ENCODE measurements at regions not wholly inside any gene's neighbourhood (a gene's known extent, or its start where the extent isn't known, plus 50 kb on each side); places are given as distances from the start of the nearest gene placed in this dataset.

- Histone ChIP-seq H3K9me3 (replicated peaks; ENCODE audit: control insufficient read depth, insufficient read depth, low read length) (no peaks in the 10 kb centered on the region), H2AFZ (ENCODE audit: low read depth, low read length) (no peak overlapping the region), H4K20me1 (replicated peaks; ENCODE audit: control insufficient read depth, extremely low read depth, insufficient read depth, low read length) (no peaks in the 10 kb centered on the region), H3K4me2 (ENCODE audit: insufficient read depth, low read length) (no peak overlapping the region), H3K36me3 (ENCODE audit: control insufficient read depth in 2 of 2, extremely low read depth in 1 of 2, insufficient read depth in 2 of 2, low read length in 2 of 2) (no peaks in the 10 kb centered on the region), H3K9ac (replicated peaks; ENCODE audit: extremely low read depth, insufficient read depth, low read length) (no peak overlapping the region), H3K27ac (ENCODE audit: insufficient read depth, low read depth, low read length) (no peak overlapping the region), H3K27me3 (ENCODE audit: control insufficient read depth in 2 of 2, insufficient read depth in 2 of 2, low read length in 2 of 2) (peaks cover 2 to 7% of the 10 kb centered on the region in 2 experiments), H3K4me3 (replicated peaks in 1 of 3; ENCODE audit: insufficient read depth in 1 of 3, low read depth in 1 of 3, low read length in 3 of 3) (no peak overlapping the region), H3K79me2 (ENCODE audit: control insufficient read depth, insufficient read depth, low read length) (no peaks in the 10 kb centered on the region), H3K9me1 (replicated peaks; ENCODE audit: control insufficient read depth, extremely low read depth, insufficient read depth, low read length) (no peaks in the 10 kb centered on the region), H3K4me1 (ENCODE audit: control insufficient read depth, extremely low read depth, insufficient read depth, low read length) (no peaks in the 10 kb centered on the region)
- intact Hi-C loops (cut with micrococcal nuclease): no loop called here
- DNase-seq (ENCODE audit: low read depth, low spot score) (no peak), FAIRE-seq (no peak)
- TF ChIP-seq CTCF (IDR thresholded peaks at IDR 0.05; ENCODE audit: extremely low read depth in 1 of 2, insufficient read depth in 1 of 2, low read depth in 1 of 2, low read length in 2 of 2) (no peak), FOS (IDR thresholded peaks at IDR 0.05; ENCODE audit: borderline replicate concordance, insufficient read depth, low read length) (no peak), MAX (IDR thresholded peaks at IDR 0.05; ENCODE audit: insufficient read depth, insufficient read length) (no peak), POLR2A (IDR thresholded peaks at IDR 0.05; ENCODE audit: low read depth, low read length) (no peak), JUN (IDR thresholded peaks at IDR 0.05; ENCODE audit: borderline replicate concordance, insufficient read depth, insufficient read length, low read depth) (no peak), POLR2AphosphoS5 (IDR thresholded peaks at IDR 0.05; ENCODE audit: insufficient read depth, low read depth, low read length) (no peak), EZH2 (IDR thresholded peaks at IDR 0.05; ENCODE audit: borderline replicate concordance, low read depth, low read length, severe bottlenecking) (no peak), GATA2 (IDR thresholded peaks at IDR 0.05; ENCODE audit: insufficient read depth, insufficient read length, low read depth, low read length) (no peak), MYC (IDR thresholded peaks at IDR 0.05; ENCODE audit: low read depth, low read length) (no peak)
- ChIA-PET CTCF (interaction anchor here (1.4 kb wide), 1 partner anchor 11 kb away, joined by 4 read pairs; no protein-coding TSS in a partner anchor), POLR2A (no interaction called here)
- BruUV-seq (replicated peaks): no TSS peak
- dilution Hi-C loops (cut with MboI; ENCODE audit: extremely low pct_ligation_motif_present, low sequenced_read_pairs): no loop called here
Measured at GRCh38 chr11:45436118-45436517, 150.0 kb upstream of the SYT13 start.

Measured in endothelial cell of umbilical vein (primary cell).